NCI-H510A treated with DMSO at 0.1 percent for 48 hours (cell line): ENCODE measurements at regions not wholly inside any gene's neighbourhood (a gene's known extent, or its start where the extent isn't known, plus 50 kb on each side); places are given as distances from the start of the nearest gene placed in this dataset.
A peak's percentile ranks its signal among the peaks of the same experiment; 100 is the strongest.
"Not testable (repeated sequence)": the region's sequence is repeated elsewhere in the genome, so short reads cannot be mapped to it uniquely, and the experiment has no call there.

Source experiments
- DNase-seq: peaks from one replicate; lab custom pipeline; 2025; lab: John Stamatoyannopoulos, UW

DNA sequence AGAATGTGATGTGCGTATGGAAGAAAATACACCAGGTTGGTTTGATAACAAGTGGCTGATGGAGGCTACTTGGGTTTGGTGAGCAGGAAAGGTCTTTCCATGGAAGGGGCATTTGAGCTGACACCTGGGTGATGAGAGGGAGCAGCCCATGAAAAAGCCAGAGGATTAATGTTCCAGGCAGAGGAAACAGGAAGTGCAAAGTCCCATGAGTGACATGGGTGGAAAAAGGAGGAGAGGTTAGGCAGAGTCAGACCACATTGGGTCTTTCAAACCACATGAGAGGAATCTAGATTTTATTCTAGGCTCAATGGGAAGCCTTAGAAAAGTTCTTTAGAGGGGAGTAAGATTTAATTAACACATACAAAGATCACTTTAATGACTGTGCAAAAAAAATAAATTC lies 195.7 kb downstream of the LRATD1 start:
- DNase-seq, result no peak

DNA sequence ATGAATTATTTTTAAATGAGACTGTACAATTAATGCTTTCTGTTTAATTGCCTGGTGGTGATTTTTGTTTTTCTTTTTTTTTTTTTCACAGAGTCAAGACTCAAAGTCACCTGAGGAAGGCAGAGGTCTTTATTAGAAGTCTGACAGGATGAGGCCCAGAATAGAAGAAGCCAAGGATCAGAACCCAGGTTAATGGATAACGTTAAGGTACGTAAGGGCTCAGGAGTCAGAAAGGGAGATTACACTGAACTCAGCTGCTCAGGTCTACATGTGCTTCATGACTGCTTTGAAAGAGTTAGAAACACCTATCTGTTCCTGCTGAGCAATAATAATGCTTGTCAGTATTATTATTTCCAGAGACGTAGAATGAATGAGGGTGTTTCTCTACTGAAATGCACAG lies 196.5 kb downstream of the LRATD1 start:
- no peak for DNase-seq

DNA sequence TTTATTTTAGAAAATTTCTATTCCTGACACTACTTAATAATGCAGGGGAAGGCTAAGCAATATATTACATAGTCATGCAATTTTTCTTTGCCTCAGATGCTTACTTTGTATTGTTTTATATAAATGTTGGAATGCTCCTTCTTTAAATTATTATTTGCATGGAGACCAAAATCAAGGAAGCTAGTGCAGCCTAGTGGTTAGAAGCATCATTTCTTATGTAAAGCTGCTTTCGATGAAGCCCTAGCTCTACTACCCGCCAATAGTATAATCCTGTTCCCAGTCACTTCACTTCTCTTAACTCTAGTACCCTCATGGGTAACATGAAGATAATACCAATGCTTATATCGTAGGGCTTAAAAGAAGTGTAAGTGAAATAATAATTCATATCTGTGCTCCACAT lies 198.9 kb downstream of the LRATD1 start:
- DNase-seq, result no peak

DNA sequence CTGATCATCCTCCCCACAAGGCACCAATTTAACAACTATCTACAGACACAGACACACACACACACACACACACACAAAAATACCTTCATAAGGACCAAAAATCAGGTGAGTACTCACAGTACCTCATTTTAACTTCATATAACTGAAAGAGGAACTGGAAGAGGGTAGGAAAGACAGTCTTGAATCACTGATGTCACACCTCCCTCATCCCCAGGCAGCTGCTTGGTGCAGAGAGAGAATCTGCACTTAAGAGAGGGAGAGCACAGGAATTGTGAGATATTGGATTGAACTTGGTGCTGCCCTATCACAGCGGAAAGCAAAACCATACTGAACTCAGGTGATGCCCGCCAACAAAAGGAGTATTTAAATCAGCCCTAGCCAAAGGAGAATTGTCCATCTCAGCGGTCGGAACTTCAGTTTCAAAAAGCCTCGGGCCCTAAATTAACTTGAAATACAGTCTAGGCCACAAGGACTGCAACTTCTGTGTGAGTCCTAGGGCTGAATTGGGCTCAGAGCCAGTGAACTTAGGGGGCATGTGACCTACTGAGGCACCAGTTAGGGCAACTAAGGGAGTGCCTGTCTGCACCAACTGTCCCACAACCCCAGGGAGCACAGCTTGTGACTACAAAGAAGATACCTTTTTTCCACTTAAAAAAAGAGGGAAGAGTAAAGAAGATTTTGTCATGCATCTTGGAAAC lies 211.1 kb downstream of the LRATD1 start:
- DNase-seq, result no peak

DNA sequence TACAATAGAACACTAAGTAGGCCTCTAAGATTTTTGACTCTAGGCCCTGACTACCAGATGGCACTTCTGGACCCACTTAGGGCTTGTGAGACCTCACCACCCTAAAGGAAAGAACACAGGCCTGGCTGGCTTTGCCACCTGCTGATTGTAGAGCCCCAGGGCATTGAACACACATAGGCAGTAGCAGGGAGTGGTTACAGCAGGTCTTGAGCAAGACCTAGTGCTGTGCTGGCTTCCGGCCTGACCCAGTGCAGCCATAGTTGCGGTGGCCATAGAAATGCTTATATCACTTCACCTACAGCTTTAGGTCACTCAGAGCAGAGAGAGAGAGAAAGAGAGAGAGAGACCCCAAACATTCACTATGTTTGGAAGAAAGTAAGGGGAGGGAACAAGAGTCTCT lies 223.2 kb downstream of the LRATD1 start:
- no peak for DNase-seq

DNA sequence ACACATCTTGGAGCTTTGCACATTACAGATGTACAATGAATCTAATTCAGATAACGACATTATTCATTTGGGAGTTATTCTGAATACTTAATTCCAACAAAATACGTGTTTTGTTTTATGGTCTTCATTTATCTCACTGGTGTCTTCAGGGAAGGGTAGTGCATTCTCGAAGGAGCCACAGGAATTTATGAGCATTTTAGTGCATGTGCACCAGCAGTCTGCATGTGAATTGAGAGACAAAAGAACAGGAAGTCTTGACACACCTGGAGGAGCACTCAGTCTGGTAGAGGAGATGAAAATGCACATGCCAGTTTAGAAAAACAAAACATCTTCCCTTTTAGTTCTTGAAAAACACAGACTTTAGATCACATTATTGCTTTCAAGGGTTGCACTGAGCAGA lies 228.7 kb downstream of the LRATD1 start:
- peak; percentile 8 for DNase-seq

DNA sequence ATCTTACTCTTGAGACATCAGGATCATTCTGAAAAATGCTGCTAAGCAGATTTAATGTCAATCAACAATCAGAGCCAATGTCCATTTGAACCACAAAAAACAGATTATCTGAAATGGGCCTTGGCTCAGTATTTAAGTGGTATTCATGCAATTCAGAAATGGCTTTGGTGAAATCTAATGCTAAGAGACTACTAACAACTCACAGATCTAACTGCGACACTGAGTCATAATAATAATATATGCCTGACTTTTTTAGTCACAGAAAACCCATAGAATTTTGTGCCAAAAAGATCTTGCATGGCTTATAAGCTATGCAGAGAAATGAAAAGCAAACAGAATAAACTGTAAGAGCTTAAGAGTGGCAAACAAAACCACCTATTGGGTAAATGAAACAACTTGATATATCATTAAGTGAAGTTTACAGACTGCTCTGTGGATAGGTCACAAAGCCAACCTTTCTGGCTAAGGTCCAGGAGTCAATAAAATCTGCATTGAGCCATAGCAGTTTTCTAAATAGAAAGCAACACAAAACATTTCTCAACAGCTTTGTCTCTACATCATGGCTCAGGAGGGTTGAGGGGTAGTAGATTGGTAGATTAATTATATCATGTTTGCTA lies 234.3 kb downstream of the LRATD1 start:
- DNase-seq, result peak; percentile 92

DNA sequence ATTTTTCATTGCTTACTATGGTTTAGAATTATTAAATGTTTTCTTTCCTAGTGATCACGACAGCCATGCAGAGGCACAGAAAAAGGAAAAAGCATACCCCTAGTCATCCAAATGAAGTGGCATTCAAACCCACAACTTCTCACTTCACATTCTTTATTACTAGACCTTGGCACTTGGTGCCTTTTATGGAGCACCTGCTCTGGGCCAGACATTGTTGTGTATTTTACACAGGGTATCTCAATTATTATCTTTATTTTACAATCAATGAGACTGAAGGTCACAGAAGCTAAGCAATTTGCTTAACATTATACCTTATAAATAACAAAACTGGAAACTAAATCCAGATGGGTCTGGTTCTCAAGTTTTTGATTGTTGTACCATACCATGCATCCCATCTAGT lies 235.3 kb downstream of the LRATD1 start:
- DNase-seq, result peak; percentile 22

DNA sequence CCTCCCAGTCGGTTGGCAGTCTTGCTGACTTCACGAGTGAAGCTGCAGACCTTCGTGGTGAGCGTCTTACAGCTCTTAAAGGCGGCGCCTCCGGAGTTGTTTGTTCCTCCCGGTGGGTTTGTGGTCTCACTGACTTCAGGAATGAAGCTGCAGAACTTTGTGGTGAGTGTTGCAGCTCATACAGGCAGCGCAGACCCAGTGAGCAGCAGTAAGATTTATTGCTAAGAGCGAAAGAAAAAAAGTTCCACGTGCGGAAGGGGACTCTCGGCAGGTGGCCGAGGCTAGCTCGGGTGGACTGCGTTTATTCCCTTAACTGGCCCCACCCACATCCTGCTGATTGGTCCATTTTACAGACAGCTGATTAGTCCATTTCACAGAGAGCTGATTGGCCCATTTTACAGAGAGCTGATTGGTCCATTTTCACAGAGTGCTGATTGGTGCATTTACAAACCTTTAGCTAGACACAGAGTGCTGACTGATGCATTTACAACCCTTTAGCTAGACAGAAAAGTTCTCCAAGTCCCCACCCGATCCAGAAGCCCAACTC lies 240.3 kb downstream of the LRATD1 start:
- no peak for DNase-seq

DNA sequence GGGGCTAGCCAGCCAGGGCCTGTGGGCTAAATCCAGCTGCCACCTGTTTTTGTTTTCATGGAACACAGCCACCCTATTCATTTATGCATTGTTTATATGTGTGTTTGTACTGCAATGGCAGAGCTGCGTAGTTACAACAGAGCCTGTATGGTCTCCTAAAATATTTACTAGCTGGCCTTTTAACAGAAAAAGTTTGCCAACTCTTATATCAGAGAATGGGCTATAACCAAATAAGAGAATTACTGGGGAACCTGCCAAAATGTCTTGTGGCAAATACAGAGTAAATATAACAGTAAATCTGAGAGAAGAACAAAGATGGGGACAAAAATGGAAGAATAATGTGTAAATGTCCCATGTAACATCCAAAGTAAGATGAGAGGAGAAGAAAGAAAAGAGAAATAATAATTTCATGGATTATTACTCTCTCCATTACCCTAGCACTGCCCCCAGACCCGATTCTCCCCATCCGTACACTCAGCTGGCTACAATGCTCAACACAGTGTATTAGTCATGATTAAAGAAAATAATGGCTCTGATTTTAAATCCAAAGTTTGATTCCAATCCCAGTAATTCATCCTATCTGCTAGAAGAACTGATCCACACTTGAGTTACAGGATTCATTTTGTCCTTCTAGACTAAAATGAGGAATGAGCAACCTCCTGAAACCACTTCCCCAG lies 249.3 kb downstream of the LRATD1 start:
- DNase-seq, result no peak

DNA sequence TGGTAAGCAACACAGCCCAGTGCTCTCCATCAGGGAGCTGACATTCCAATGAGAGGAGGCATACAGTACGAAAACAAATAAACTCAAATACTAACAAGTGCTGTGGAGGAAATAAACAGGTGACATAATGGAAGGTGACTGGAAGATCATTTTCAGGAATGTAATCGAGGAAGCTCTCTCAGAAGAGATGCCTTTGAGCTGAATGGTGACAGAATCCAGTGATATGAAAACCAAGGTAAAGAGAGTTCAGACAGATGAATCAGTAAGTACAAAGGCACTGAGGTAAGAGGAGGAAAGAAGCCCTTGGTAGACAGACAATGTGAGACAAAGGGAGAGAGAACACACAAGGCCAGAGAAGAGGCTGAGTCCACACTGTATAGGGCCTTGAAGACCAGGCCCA lies 252.1 kb downstream of the LRATD1 start:
- no peak for DNase-seq

DNA sequence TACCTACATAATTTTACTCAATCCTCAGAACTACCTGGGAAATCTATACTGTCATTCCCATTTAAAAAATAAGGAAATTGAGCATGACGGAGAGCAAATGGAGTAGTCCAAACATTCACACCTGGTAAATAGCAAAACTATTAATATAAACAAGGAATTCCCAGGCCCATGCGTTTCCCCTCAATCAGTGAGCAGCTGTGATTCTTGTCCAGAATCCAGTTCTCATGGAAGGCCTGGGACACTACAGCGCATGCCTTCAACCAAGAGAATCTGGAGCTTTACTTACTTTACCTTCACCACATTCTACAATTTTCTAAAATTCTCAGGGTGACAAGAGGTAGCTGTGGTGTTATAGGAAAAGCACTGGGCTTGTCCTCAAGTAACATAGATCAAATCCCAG lies 259.0 kb downstream of the LRATD1 start:
- no peak for DNase-seq

DNA sequence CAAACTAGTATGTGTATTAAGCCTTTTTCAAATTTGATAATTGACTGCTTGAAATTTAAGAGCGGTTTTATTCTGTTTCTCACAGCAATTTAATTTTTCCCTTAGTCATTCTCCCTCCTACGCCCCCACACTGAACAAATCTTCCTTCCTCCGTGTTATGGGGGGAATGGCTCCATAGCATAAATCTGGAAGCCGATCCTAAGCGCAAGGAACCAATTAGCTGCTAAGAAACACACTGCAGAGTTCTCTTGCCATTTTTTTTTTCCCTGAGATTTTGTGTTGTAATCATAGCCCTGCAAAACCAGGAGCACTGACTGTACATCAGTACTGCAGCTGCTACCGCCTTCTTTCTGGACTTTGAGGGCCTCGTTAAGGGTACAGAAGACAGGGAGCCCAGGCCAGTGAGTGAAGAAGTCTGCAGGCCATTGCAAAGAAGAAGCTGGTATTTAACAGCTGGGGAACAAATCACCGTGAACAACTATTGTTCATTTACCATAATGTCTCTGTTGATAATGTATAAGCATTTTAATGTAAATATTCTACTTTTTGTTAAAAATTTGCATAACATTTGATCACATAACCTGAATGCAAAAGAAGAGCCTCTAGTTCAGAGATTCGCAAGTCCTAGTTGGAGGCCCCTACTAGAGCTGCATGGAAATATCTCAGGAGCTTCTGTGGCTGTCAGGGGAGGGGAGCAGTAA lies 264.0 kb downstream of the LRATD1 start:
- DNase-seq, result no peak

DNA sequence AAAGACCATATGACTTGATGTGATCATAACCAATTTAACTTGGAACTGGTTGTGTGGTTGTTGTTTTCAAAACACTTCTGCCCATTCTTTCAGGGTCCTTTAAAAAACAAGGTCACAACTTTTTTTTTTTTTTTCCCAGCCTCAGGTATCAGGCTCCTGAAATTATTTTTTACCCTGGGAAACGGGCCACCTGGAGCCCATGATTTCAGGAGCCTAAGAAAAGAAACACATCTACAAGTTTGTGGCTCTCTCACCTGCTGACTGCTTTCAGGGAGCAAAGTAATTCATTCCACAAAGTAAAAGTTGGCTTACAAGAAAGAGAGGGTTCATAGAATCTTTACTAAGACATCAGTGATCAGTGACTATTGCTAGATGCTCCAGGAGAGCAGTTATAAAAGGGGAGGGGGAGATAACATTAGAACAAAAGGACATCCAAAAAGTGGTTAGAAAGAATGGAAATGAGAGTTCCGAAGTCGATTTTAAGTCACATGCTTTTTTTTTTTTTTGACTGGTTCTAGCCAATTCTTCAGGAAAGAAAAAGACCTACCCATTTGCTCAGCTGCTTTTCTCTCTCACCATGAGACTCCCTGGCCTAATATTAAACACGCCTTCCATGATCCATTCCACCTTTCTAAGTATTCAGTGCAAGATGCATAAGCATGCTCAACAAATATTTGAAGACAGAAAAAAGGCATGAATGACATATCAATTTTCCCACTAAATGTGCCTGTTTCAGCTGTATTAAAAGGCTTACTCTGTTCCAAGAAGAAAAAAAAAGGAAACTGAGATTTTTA lies 267.3 kb downstream of the LRATD1 start:
- DNase-seq, result no peak

DNA sequence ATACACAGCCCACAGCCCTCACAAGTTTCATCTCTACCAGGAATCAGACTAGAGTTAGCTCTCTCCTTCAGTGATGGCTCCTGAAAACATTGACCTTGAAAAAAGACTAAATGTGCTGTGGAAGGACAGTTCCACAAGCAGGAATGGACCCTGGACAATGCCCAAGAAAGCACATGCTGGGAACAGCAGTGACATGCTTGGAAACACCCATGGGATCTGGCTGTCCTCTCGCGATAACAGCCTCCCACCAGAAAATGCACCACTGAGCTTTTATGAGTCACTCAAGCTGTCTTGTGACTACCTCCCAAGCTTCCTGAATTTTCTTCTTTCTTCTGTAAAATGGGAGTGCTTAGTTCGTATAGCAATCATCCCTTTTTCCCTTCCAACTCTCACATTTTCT lies 269.2 kb downstream of the LRATD1 start:
- DNase-seq, result no peak

DNA sequence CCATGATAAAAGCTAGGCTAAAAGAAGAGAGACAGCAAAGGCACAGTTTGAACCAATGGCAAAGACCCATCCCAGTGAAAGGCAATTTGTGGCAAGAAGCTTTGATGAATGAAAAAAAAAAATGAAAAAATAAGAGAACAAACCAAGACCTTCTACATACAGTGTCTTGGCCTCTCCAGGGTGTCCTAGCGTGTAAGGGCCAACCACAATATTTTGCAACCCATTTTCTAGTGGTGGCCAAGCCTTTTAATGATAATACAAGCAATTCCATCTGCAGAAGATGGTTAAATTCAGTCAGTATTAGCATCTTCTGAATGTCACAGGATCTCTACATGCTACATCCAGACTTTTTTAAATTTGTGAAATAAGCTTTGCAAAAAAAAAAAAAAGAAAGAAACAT lies 270.4 kb downstream of the LRATD1 start:
- DNase-seq, result no peak

DNA sequence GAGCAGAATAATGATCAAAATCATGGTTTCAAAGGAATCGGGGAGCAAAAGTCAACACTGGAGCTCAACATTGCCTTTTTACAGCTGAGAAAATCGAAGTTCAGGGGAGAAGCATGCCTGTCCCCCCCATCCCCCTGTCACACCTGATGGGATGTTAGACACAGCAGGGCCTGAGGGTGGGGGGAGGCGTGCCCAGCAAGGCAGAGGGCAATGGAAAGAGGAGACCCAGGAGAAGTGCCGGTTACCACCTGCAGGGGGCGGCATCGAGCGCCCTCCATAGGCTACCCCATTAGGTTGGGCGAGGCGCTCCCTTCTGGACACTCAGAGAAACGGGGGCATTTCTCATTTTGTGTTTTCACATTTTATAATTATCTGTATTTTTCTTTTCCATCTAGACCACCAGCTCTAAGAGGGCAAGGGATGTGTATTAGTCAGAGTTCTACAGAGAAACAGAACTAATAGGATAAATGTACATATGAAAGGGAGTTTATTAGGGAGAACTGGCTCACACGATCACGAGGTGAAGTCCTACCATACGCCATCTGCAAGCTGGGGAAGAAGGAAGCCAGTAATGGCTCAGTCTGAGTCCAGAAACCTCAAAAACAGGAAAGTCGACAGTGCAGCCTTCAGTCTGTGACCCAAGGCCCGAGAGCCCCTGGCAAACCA lies 271.3 kb downstream of the LRATD1 start:
- DNase-seq, result no peak

DNA sequence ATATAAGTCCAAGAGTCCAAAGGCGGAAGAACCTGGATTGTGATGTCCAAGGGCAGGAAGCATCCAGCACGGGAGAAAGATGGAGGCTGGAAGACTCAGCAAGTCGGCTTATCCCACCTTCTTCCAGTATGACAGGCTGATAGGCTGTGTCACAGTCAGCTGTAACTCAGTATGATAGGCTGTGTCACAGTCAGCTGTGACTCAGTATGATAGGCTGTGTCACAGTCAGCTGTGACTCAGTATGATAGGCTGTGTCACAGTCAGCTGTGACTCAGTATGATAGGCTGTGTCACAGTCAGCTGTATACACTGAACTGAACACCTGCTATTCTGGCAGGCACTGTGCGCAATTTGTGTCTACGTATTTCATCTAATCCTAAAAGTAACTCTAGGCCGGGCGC lies 271.9 kb downstream of the LRATD1 start:
- DNase-seq, result not testable (repeated sequence)

DNA sequence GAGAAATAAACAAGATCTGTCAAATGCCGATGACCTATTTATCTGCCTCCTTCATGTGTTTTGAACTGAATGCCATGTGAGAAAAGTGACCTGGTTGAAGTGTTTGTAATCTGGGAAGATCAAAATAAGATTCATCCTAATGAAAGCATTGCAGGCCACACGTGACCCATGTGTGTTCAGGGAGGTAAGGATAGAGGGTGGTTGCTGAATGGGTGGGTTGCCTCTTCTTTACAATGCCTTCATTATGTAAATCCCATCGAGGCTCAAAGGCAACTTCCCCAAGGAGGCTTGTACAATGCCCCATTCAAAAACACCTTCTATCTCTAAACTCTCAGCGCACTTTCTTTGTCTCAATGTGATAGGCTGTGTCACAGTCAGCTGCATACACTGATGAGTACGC lies 273.1 kb downstream of the LRATD1 start:
- no peak for DNase-seq

DNA sequence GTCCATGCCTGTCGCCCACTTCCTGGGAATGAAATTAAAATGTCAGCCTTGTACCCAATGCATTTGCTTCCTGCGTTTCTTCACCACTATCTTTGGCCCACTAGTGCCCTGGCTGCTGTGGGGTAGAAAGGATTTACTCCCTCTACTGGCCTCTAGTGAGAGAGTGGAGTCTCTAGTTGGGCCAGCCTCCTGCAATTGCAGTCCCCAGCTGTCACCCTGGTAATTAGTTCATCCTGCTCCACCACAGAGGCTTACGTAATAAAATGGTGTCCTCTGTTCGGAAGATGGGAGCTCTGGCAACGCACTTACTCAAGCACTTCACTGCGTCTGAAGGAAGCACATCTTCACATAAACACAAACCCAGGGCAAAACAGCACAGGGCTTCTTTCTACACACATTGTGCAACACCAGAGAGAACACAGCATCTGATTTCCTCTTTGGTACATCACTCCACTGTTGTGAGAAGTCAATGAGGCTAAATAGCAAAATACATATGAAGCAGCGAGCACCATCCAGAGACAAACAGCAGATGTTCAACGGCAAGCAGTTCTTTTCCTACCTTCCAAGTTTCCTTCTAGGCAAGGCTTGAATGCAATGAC lies 274.6 kb downstream of the LRATD1 start:
- DNase-seq, result peak; percentile 56

DNA sequence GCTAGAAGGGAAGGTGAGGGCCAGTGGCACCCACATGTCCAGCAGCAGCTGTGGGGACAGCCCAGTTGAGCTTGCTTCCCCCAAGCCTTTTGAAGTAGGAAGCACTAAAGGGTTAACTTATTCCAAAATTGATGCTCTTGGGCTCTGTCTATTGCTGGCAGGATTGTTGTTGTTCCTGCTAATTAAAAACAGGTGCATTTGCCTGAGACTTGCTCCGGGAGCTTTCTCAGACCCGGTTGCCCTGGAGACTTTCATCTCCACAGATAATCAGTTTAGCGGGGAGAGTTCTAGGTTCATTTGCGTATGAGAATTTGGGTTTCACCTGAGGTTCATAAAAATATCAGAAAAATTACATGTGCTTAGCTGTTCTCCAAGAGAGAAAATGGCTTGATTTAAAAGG lies 277.3 kb downstream of the LRATD1 start:
- no peak for DNase-seq
